Tibial nerve (tissue), 3 donors: ENCODE measurements at regions not wholly inside any gene's neighbourhood (a gene's known extent, or its start where the extent isn't known, plus 50 kb on each side); places are given as distances from the start of the nearest gene placed in this dataset.

ENCODE experiments used
- CTCF ChIP-seq, 5 experiments: fragments of 200-600 bp in 3 of 5; fragments of 450-650 bp in 2 of 5; sonication (generic) in 3 of 5; IDR thresholded peaks; one replicate each; pipeline ENCODE4 v1.5.1; 2016 to 2019; ENCODE audit warnings: antibody characterized with exemption in 5 of 5, mild to moderate bottlenecking in 3 of 5, moderate library complexity in 2 of 5
- POLR2A ChIP-seq, 2 donors: fragments of 450-650 bp; IDR thresholded peaks; one replicate each; pipeline ENCODE4 v1.6.1; 2017; ENCODE audit warnings: antibody characterized with exemption in 2 of 2, mild to moderate bottlenecking in 2 of 2, moderate library complexity in 2 of 2

GRCh38 chr6:141526985-141527384, 605.7 kb upstream of the GJE1 start:
- TF ChIP-seq CTCF (IDR thresholded peaks at IDR 0.05): no peak
- TF ChIP-seq POLR2A (IDR thresholded peaks at IDR 0.05): no peak
